NCI-H1417 treated with DMSO at 0.1 percent for 48 hours (cell line): ENCODE measurements at regions not wholly inside any gene's neighbourhood (a gene's known extent, or its start where the extent isn't known, plus 50 kb on each side); places are given as distances from the start of the nearest gene placed in this dataset.
"Not testable (repeated sequence)": the region's sequence is repeated elsewhere in the genome, so short reads cannot be mapped to it uniquely, and the experiment has no call there.

Experiments
- DNase-seq: peaks from one replicate; lab custom pipeline; 2025; lab: John Stamatoyannopoulos, UW

- no peak for DNase-seq
Measured at GRCh38 chr2:36058076-36058475, 297.5 kb upstream of the CRIM1 start.

GRCh38 chr2:36052819-36053218 lies 302.8 kb upstream of the CRIM1 start:
- no peak for DNase-seq

- DNase-seq = peak; percentile 92
Measured at GRCh38 chr2:36044411-36044810, 311.2 kb upstream of the CRIM1 start.

GRCh38 chr2:36035137-36035536 lies 320.4 kb upstream of the CRIM1 start:
- no peak for DNase-seq

GRCh38 chr2:36032046-36032445 lies 323.5 kb upstream of the CRIM1 start:
- DNase-seq = no peak

GRCh38 chr2:36031471-36031870 lies 324.1 kb upstream of the CRIM1 start:
- no peak for DNase-seq

GRCh38 chr2:36027616-36028015 lies 328.0 kb upstream of the CRIM1 start:
- no peak for DNase-seq

GRCh38 chr2:36013064-36013463 lies 342.5 kb upstream of the CRIM1 start:
- no peak for DNase-seq

GRCh38 chr2:36006444-36006843 lies 349.1 kb upstream of the CRIM1 start:
- DNase-seq = no peak

GRCh38 chr2:36002941-36003340 lies 352.6 kb upstream of the CRIM1 start:
- DNase-seq = no peak

- DNase-seq = no peak
Measured at GRCh38 chr2:35997488-35997887, 358.1 kb upstream of the CRIM1 start.

GRCh38 chr2:35989503-35989902 lies 366.1 kb upstream of the CRIM1 start:
- DNase-seq = peak; percentile 47

GRCh38 chr2:35989040-35989439 lies 366.5 kb upstream of the CRIM1 start:
- DNase-seq = no peak

GRCh38 chr2:35986871-35987270 lies 368.7 kb upstream of the CRIM1 start:
- DNase-seq = no peak

GRCh38 chr2:35978218-35978617 lies 377.4 kb upstream of the CRIM1 start:
- DNase-seq = no peak

- no peak for DNase-seq
Measured at GRCh38 chr2:35976611-35977010, 379.0 kb upstream of the CRIM1 start.

- no peak for DNase-seq
Measured at GRCh38 chr2:35973737-35974132, 381.8 kb upstream of the CRIM1 start.

- DNase-seq = peak; percentile 33
Measured at GRCh38 chr2:35973132-35973736, 382.3 kb upstream of the CRIM1 start.

- no peak for DNase-seq
Measured at GRCh38 chr2:35963824-35964223, 391.8 kb upstream of the CRIM1 start.

- no peak for DNase-seq
Measured at GRCh38 chr2:35963357-35963756, 392.2 kb upstream of the CRIM1 start.

- DNase-seq = no peak
Measured at GRCh38 chr2:35962585-35963146, 392.9 kb upstream of the CRIM1 start.

- no peak for DNase-seq
Measured at GRCh38 chr2:35960596-35960995, 395.0 kb upstream of the CRIM1 start.

GRCh38 chr2:35957053-35957452 lies 398.5 kb upstream of the CRIM1 start:
- DNase-seq = not testable (repeated sequence)

GRCh38 chr2:35946478-35946877 lies 409.1 kb upstream of the CRIM1 start:
- DNase-seq = no peak
